Breast epithelium (tissue), 4 donors: ENCODE measurements at regions not wholly inside any gene's neighbourhood (a gene's known extent, or its start where the extent isn't known, plus 50 kb on each side); places are given as distances from the start of the nearest gene placed in this dataset.

ENCODE experiments used
- DNase-seq, 2 donors: peaks; one replicate each; pipeline ENCODE4 v3.0.0-alpha.2; 2019; ENCODE audit warnings: low spot score in 2 of 2
- H3K27ac ChIP-seq, 2 donors: fragments of 200-600 bp; sonication (generic) in 1 of 2; one replicate each; pipeline ENCODE4 v1.5.1; 2016 to 2019; ENCODE audit warnings: mild to moderate bottlenecking in 1 of 2
- H3K27me3 ChIP-seq, 2 donors: fragments of 200-600 bp; sonication (generic) in 1 of 2; one replicate each; pipeline versions ENCODE4 v1.5.1 to v1.6.0; 2017 to 2019; ENCODE audit warnings: control low read depth in 1 of 2, mild to moderate bottlenecking in 1 of 2
- H3K36me3 ChIP-seq: fragments of 200-600 bp; one replicate; pipeline ENCODE4 v1.5.1; 2019
- H3K4me1 ChIP-seq, 2 donors: fragments of 200-600 bp; sonication (generic); one replicate each; pipeline ENCODE4 v1.5.1; 2016 to 2019; ENCODE audit warnings: control low read depth in 1 of 2
- H3K4me3 ChIP-seq, 3 donors: fragments of 200-600 bp; sonication (generic); 1 replicate in 2 of 3; 2 replicates in 1 of 3; pipeline ENCODE4 v1.5.1; 2016 to 2019; ENCODE audit warnings: mild to moderate bottlenecking in 3 of 3, moderate library complexity in 2 of 3
- H3K9me3 ChIP-seq, 2 donors: fragments of 200-600 bp; sonication (generic) in 1 of 2; one replicate each; pipeline ENCODE4 v1.5.1; 2016 to 2019; ENCODE audit warnings: control low read depth in 1 of 2
- POLR2A ChIP-seq: fragments of 450-650 bp; IDR thresholded peaks from one replicate; pipeline ENCODE4 v1.6.1; 2016; ENCODE audit warnings: antibody characterized with exemption, mild to moderate bottlenecking, moderate library complexity
- POLR2AphosphoS5 ChIP-seq, 3 donors: sonication (generic); formaldehyde crosslinking; IDR thresholded peaks; one replicate each; pipeline ENCODE4 v1.6.1; 2017; ENCODE audit warnings: antibody characterized with exemption in 3 of 3
- intact Hi-C: fragments of 100-400 bp; cut with DNase I; formaldehyde crosslinking; loops from one replicate; pipeline ENCODE4 v1.15.1; 2023; ENCODE audit warnings: low total_unique reads
- TF ChIP-seq, protein P1 (sequence below), 3 donors: fragments of 450-650 bp; IDR thresholded peaks; one replicate each; pipeline ENCODE4 v1.5.1; 2016 to 2017; ENCODE audit warnings: antibody characterized with exemption in 3 of 3, mild to moderate bottlenecking in 3 of 3, moderate library complexity in 3 of 3

DNA sequence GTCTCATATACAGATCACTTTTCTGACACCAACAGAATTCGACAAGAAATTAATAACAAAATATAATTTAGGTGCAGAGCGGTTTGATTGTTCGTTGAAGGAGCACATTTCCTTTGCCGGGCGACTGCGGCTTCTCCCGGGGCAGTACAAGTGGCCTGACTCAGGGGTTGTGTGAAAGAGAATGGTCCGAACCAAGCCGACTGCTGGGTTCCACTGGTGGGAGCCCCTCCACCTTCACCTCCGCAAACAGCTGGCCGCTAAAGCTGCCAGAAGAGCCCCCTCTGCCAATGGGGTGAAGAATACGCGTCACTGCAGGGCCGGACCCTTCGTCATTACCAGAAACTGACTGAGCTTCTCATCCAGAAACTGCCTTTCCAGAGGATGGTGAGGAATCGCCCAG lies 156.0 kb upstream of the IFNE start:
- TF ChIP-seq, protein P1, sequence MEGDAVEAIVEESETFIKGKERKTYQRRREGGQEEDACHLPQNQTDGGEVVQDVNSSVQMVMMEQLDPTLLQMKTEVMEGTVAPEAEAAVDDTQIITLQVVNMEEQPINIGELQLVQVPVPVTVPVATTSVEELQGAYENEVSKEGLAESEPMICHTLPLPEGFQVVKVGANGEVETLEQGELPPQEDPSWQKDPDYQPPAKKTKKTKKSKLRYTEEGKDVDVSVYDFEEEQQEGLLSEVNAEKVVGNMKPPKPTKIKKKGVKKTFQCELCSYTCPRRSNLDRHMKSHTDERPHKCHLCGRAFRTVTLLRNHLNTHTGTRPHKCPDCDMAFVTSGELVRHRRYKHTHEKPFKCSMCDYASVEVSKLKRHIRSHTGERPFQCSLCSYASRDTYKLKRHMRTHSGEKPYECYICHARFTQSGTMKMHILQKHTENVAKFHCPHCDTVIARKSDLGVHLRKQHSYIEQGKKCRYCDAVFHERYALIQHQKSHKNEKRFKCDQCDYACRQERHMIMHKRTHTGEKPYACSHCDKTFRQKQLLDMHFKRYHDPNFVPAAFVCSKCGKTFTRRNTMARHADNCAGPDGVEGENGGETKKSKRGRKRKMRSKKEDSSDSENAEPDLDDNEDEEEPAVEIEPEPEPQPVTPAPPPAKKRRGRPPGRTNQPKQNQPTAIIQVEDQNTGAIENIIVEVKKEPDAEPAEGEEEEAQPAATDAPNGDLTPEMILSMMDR (IDR thresholded peaks at IDR 0.05), result no peak
- TF ChIP-seq POLR2A (no peak), POLR2AphosphoS5 (IDR thresholded peaks at IDR 0.05) (no peak)
- intact Hi-C loops, result no loop called here
- no peaks in the 10 kb centered on the region for H3K27me3 ChIP-seq
- DNase-seq, result no peak
- H3K36me3 ChIP-seq, result no peaks in the 10 kb centered on the region
- H3K4me1 ChIP-seq, result no peaks in the 10 kb centered on the region
- no peaks in the 10 kb centered on the region for H3K9me3 ChIP-seq
- no peak overlapping the region for H3K4me3 ChIP-seq
- no peak overlapping the region for H3K27ac ChIP-seq

DNA sequence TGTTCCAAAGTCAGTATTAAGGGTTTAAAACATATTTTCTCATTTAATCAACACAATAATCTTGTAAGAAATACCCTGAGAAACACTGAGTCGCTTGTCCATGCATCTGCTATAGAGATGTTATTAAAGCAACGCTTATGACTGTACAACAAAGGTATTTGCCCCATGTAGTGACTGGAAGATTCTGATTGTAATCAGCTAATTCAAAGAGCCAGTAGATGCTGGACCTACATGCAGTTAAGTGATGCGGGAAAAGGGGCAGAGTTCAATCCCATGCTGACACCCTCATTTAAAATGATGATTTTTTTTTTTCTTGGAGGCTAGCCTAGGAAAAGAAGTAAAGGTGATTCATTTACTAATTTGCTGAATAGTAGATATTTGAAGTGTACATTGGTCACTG lies 149.3 kb upstream of the MTAP start:
- intact Hi-C loops, result no loop called here
- Histone ChIP-seq H3K27ac (no peak overlapping the region), H3K9me3 (peaks cover 0 to 12% of the 10 kb centered on the region in 2 donors), H3K4me1 (no peaks in the 10 kb centered on the region), H3K27me3 (no peaks in the 10 kb centered on the region), H3K4me3 (no peak overlapping the region), H3K36me3 (no peaks in the 10 kb centered on the region)
- no peak for DNase-seq
- TF ChIP-seq POLR2A, result no peak
- no peak for TF ChIP-seq POLR2AphosphoS5 (IDR thresholded peaks at IDR 0.05)
- TF ChIP-seq, protein P1 (IDR thresholded peaks at IDR 0.05), result no peak

DNA sequence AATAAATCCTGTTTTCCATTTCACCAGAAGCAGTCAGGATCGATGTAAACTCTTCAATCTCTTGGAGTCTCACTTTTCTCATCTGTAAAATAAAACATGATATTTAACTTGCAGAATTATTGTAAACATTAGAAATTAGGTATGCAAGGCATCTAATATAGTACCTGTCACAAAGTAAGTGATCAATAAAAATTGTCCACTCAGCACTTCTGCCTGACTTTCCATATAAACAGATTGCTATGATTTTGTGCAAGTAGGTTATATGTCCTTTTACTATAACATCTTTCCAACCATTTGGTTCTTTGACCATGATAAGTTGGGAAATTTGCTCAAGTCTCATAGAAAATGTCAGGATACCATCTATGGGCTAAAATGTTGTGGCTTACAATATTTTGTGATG lies 148.8 kb upstream of the MTAP start:
- no peak overlapping the region for H3K27ac ChIP-seq
- no peaks in the 10 kb centered on the region for H3K36me3 ChIP-seq
- intact Hi-C loops, result no loop called here
- TF ChIP-seq POLR2A, result no peak
- TF ChIP-seq, protein P1 (IDR thresholded peaks at IDR 0.05), result no peak
- TF ChIP-seq POLR2AphosphoS5 (IDR thresholded peaks at IDR 0.05), result no peak
- H3K27me3 ChIP-seq, result no peaks in the 10 kb centered on the region
- DNase-seq, result no peak
- H3K4me3 ChIP-seq, result no peak overlapping the region
- peaks cover 0 to 7% of the 10 kb centered on the region in 2 donors for H3K9me3 ChIP-seq
- H3K4me1 ChIP-seq, result no peaks in the 10 kb centered on the region

DNA sequence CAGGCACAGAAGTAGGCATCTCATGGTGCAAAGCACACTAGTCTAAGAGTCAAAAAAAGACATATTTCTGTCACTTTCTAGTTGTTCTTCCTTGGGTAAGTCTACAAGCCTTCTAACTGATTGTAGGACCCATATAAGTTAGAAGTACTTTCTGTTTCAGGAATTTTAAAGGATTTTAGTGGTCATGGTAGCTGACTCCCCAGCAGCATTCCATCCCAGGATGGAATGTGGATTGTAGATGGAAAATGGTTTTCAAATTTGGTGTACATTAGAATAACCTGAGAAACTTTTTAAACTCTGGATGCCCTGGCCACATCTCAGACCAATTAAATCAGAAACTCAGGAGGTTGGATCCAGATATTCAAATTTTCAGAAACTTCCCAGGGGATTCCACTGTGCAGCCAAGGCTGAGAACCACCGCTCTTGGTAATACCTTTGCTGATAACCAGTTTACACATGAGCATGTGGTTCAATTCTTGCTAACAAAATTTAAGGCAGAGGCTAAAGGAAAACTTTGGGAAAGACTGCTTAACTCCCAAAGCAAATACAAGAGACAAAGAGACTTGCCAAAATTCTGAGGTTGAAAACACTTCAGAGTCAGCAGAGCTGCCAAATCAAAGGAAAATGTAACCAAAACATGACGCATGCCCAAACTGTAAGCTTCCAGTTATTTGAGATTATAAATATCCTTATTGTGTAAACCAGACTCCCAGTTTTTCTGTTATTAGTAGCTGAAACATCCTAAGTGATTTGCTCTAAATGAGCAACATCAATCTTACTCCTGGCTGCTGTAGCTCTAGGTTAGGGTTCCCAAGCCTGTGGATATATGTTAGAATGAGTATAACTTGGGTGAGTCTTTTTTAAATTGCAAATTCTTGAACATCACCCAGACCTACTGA lies 145.4 kb upstream of the MTAP start:
- TF ChIP-seq, protein P1 (IDR thresholded peaks at IDR 0.05), result no peak
- TF ChIP-seq POLR2A, result no peak
- TF ChIP-seq POLR2AphosphoS5 (IDR thresholded peaks at IDR 0.05), result no peak
- Histone ChIP-seq H3K9me3 (no peaks in the 10 kb centered on the region), H3K36me3 (no peaks in the 10 kb centered on the region), H3K27ac (no peak overlapping the region), H3K27me3 (no peaks in the 10 kb centered on the region), H3K4me3 (no peak overlapping the region), H3K4me1 (no peaks in the 10 kb centered on the region)
- no peak for DNase-seq
- intact Hi-C loops, result no loop called here

DNA sequence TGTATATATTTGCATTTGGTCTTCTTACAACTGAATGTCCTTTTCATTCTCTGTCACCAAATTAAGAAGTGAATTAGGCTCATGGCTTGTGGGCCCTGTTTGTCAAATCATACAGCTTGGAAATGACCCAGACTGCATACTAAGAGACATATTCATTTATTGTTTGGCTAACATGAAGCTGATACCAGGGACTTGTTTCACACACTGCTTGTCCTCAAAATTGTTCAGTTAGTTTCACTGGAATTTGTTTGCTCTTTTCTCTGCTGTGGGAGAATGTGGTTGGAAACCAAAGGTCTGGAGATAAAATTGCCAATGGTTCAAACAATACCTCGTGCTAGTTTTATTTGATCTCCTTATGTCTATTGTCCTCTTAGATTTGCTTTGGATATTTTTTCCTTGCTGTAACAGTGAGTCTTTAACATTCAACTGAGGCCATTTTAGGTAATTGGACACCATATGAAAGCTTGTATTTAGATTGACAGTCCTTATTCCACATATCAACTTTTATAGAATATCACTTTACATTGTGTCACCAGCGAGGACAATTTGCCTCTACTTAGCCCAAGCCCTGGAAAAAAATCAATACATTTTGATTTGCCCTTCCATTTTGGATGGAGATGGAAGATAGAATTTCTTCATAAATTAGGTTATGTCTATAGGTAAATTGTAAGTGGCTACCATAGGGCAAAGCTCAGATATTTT lies 144.3 kb upstream of the MTAP start:
- Histone ChIP-seq H3K9me3 (no peaks in the 10 kb centered on the region), H3K4me3 (no peak overlapping the region)
- TF ChIP-seq, protein P1 (IDR thresholded peaks at IDR 0.05), result no peak
- TF ChIP-seq POLR2AphosphoS5 (IDR thresholded peaks at IDR 0.05), result no peak
- no peak for TF ChIP-seq POLR2A

More for the DNA sequence above, 144.3 kb upstream of the MTAP start:
- Histone ChIP-seq H3K27ac (no peak overlapping the region), H3K27me3 (no peaks in the 10 kb centered on the region), H3K4me1 (no peaks in the 10 kb centered on the region), H3K36me3 (no peaks in the 10 kb centered on the region)
- intact Hi-C loops, result no loop called here
- no peak for DNase-seq
